HG03521 (cell line): ENCODE measurements at regions not wholly inside any gene's neighbourhood (a gene's known extent, or its start where the extent isn't known, plus 50 kb on each side); places are given as distances from the start of the nearest gene placed in this dataset.
"Not testable (repeated sequence)": the region's sequence is repeated elsewhere in the genome, so short reads cannot be mapped to it uniquely, and the experiment has no call there.

Source experiments
- ATAC-seq: cut with Tn5 transposase; IDR thresholded peaks from one replicate; pipeline ENCODE4 v1.9.1; 2021; ENCODE audit warnings: mild to moderate bottlenecking, moderate library complexity; ENCODE audit not compliant: unreplicated experiment

GRCh38 chr13:50758796-50759195 is 84.7 kb downstream of the DLEU7 start:
- no peak for ATAC-seq

GRCh38 chr13:50760751-50761150 is 82.7 kb downstream of the DLEU7 start:
- no peak for ATAC-seq

GRCh38 chr13:50761406-50761805 is 82.1 kb downstream of the DLEU7 start:
- no peak for ATAC-seq

- no peak for ATAC-seq
These were observed 80.4 kb downstream of the DLEU7 start for GRCh38 chr13:50762969-50763567.

GRCh38 chr13:50766013-50766412 is 77.5 kb downstream of the DLEU7 start:
- ATAC-seq, result no peak

GRCh38 chr13:50766695-50767094 is 76.8 kb downstream of the DLEU7 start:
- no peak for ATAC-seq

GRCh38 chr13:50772881-50773280 is 70.6 kb downstream of the DLEU7 start:
- ATAC-seq, result not testable (repeated sequence)
